HG02981 (cell line): ENCODE measurements at regions not wholly inside any gene's neighbourhood (a gene's known extent, or its start where the extent isn't known, plus 50 kb on each side); places are given as distances from the start of the nearest gene placed in this dataset.
A peak's percentile ranks its signal among the peaks of the same experiment; 100 is the strongest.
"Not testable (repeated sequence)": the region's sequence is repeated elsewhere in the genome, so short reads cannot be mapped to it uniquely, and the experiment has no call there.

Experiments used
- ATAC-seq: cut with Tn5 transposase; IDR thresholded peaks from one replicate; pipeline ENCODE4 v1.9.1; 2021; ENCODE audit warnings: mild to moderate bottlenecking, moderate library complexity; ENCODE audit not compliant: unreplicated experiment

GRCh38 chr17:70278844-70279462, 109.6 kb downstream of the KCNJ2 start:
- no peak for ATAC-seq

GRCh38 chr17:70286391-70286790, 117.1 kb downstream of the KCNJ2 start:
- ATAC-seq, result no peak

GRCh38 chr17:70288540-70289290, 119.4 kb downstream of the KCNJ2 start:
- ATAC-seq, result no peak

- ATAC-seq, result no peak
These were observed 121.4 kb downstream of the KCNJ2 start for GRCh38 chr17:70290770-70291169.

GRCh38 chr17:70292366-70292765, 123.0 kb downstream of the KCNJ2 start:
- no peak for ATAC-seq

- not testable (repeated sequence) for ATAC-seq
These were observed 124.4 kb downstream of the KCNJ2 start for GRCh38 chr17:70293564-70294310.

- ATAC-seq, result no peak
These were observed 126.0 kb downstream of the KCNJ2 start for GRCh38 chr17:70295329-70295728.

- no peak for ATAC-seq
These were observed 126.4 kb downstream of the KCNJ2 start for GRCh38 chr17:70295731-70296130.

GRCh38 chr17:70296456-70296855, 127.1 kb downstream of the KCNJ2 start:
- ATAC-seq, result no peak

GRCh38 chr17:70297397-70297796, 128.1 kb downstream of the KCNJ2 start:
- ATAC-seq, result no peak

- peak; percentile 55 for ATAC-seq
These were observed 129.7 kb downstream of the KCNJ2 start for GRCh38 chr17:70298929-70299531.

GRCh38 chr17:70307430-70308225, 138.3 kb downstream of the KCNJ2 start:
- no peak for ATAC-seq

GRCh38 chr17:70308618-70309017, 139.3 kb downstream of the KCNJ2 start:
- no peak for ATAC-seq

- ATAC-seq, result no peak
These were observed 140.9 kb downstream of the KCNJ2 start for GRCh38 chr17:70310221-70310672.

GRCh38 chr17:70313086-70313852, 143.9 kb downstream of the KCNJ2 start:
- ATAC-seq, result peak; percentile 75

- ATAC-seq, result no peak
These were observed 144.8 kb downstream of the KCNJ2 start for GRCh38 chr17:70314096-70314495.

- no peak for ATAC-seq
These were observed 145.2 kb downstream of the KCNJ2 start for GRCh38 chr17:70314506-70314905.

GRCh38 chr17:70317421-70317820, 148.1 kb downstream of the KCNJ2 start:
- ATAC-seq, result no peak

- no peak for ATAC-seq
These were observed 148.7 kb downstream of the KCNJ2 start for GRCh38 chr17:70318051-70318450.

GRCh38 chr17:70319516-70319915, 150.2 kb downstream of the KCNJ2 start:
- no peak for ATAC-seq
